ENCODE measurements at regions not wholly inside any gene's neighbourhood (a gene's known extent, or its start where the extent isn't known, plus 50 kb on each side); places are given as distances from the start of the nearest gene placed in this dataset.

DNA sequence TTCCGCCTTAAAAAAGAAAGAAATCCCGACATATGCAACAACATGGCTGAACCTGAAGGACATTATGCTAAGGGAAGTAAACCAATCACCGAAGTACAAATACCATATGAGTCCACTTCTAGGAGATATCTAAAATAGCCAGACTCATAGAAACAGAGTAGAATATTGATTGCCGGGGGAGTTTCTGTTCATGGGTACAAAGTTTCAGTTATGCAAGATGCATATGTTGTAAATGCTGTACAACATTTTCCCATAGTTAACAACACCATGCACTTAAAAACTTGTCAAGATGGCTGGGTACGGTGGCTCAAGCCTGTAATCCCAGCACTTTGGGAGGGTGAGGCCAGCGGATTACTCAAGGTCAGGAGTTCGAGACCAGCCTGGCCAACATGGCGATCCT, 251.5 kb upstream of the EEF2KMT start:
- no peak overlapping the region for H2AFZ ChIP-seq (ENCODE audit: low read depth, low read length, poor library complexity, severe bottlenecking)
- ChIA-PET RAD21 (ENCODE audit: low non-redundant PET in 1 of 2, low total read pairs in 2 of 2, uncharacterized antibody in 2 of 2, unreplicated experiment in 2 of 2) (no interaction called here), CTCF (no interaction called here), POLR2A (no interaction called here)
- H3K4me1 ChIP-seq (ENCODE audit: control insufficient read depth in 1 of 2, insufficient read depth in 2 of 2, low read length in 2 of 2) = no peaks in the 10 kb centered on the region
- H3K9me3 ChIP-seq (ENCODE audit: control insufficient read depth in 1 of 2, insufficient read depth in 1 of 2, low read depth in 1 of 2, low read length in 2 of 2) = no peaks in the 10 kb centered on the region
- no peaks in the 10 kb centered on the region for H3K36me3 ChIP-seq (ENCODE audit: control insufficient read depth in 1 of 2, insufficient read depth in 2 of 2, low read length in 2 of 2)
- H3K4me2 ChIP-seq (ENCODE audit: low read length) = no peak overlapping the region
- ATAC-seq = no peak
- BruUV-seq (replicated peaks) = no TSS peak
- intact Hi-C loops (cut with micrococcal nuclease) = no loop called here
- no peak overlapping the region for H3K27ac ChIP-seq (ENCODE audit: low read depth, low read length)
- H3K27me3 ChIP-seq (ENCODE audit: insufficient read depth, low read length) = 0 out of 2 replicates have a peak, but pooled peaks cover 4% of the 10 kb centered on the region
- no peaks in the 10 kb centered on the region for H4K20me1 ChIP-seq (ENCODE audit: insufficient read depth)
- TF ChIP-seq, protein P1, sequence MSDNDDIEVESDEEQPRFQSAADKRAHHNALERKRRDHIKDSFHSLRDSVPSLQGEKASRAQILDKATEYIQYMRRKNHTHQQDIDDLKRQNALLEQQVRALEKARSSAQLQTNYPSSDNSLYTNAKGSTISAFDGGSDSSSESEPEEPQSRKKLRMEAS (IDR thresholded peaks at IDR 0.05) = no peak
- TF ChIP-seq, protein P2, sequence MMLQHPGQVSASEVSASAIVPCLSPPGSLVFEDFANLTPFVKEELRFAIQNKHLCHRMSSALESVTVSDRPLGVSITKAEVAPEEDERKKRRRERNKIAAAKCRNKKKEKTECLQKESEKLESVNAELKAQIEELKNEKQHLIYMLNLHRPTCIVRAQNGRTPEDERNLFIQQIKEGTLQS (IDR thresholded peaks at IDR 0.05) = no peak
- no peak for TF ChIP-seq EGR1 (IDR thresholded peaks at IDR 0.05; ENCODE audit: low read depth)
- TF ChIP-seq RAD21 (IDR thresholded peaks at IDR 0.05; ENCODE audit: low read depth) = no peak
- no peak for TF ChIP-seq SP1 (IDR thresholded peaks at IDR 0.05; ENCODE audit: low read depth)
- TF ChIP-seq TCF7L2 (IDR thresholded peaks at IDR 0.05; ENCODE audit: borderline replicate concordance, extremely low read depth, insufficient read depth, insufficient read length) = no peak
- TF ChIP-seq EZH2phosphoT487 (IDR thresholded peaks at IDR 0.05; ENCODE audit: borderline replicate concordance) = no peak
- TF ChIP-seq ZFX (IDR thresholded peaks at IDR 0.05) = no peak
- no peaks in the 10 kb centered on the region for H3K79me2 ChIP-seq (ENCODE audit: insufficient read depth, low read length)
- H3K9me2 ChIP-seq (ENCODE audit: insufficient read depth) = no peaks in the 10 kb centered on the region
- no peak overlapping the region for H3K4me3 ChIP-seq (replicated peaks in 1 of 2; ENCODE audit: low read depth in 1 of 2, low read length in 2 of 2)
- no peak overlapping the region for H3K9ac ChIP-seq (ENCODE audit: low read length)
- no peak for DNase-seq (ENCODE audit: low read depth, low spot score)

DNA sequence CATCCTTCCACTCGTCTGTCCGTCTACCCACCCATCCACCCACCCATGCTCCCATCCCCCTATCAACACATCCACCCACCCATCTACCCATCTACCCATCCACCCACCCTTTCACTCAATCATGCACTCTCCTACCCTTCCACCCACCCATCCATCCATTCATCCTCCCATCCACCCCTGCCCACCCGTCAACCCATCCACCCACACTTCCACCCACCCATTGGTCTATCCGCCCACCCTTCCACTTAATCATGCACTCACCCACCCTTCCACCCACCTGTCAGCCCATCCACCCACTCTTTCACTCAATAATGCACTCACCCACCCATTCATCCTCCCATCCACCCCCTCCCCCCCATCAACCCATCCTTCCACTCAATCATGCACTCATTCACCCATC, 250.0 kb upstream of the EEF2KMT start:
- Histone ChIP-seq H3K36me3 (ENCODE audit: control insufficient read depth in 1 of 2, insufficient read depth in 2 of 2, low read length in 2 of 2) (no peaks in the 10 kb centered on the region), H2AFZ (ENCODE audit: low read depth, low read length, poor library complexity, severe bottlenecking) (no peak overlapping the region), H3K27me3 (ENCODE audit: insufficient read depth, low read length) (0 out of 2 replicates have a peak, but pooled peaks cover 4% of the 10 kb centered on the region), H3K4me3 (replicated peaks in 1 of 2; ENCODE audit: low read depth in 1 of 2, low read length in 2 of 2) (no peak overlapping the region), H3K27ac (ENCODE audit: low read depth, low read length) (no peak overlapping the region), H3K9me3 (ENCODE audit: control insufficient read depth in 1 of 2, insufficient read depth in 1 of 2, low read depth in 1 of 2, low read length in 2 of 2) (no peaks in the 10 kb centered on the region), H3K9ac (ENCODE audit: low read length) (no peak overlapping the region), H3K79me2 (ENCODE audit: insufficient read depth, low read length) (no peaks in the 10 kb centered on the region), H4K20me1 (ENCODE audit: insufficient read depth) (no peaks in the 10 kb centered on the region), H3K4me1 (ENCODE audit: control insufficient read depth in 1 of 2, insufficient read depth in 2 of 2, low read length in 2 of 2) (no peaks in the 10 kb centered on the region), H3K9me2 (ENCODE audit: insufficient read depth) (no peaks in the 10 kb centered on the region), H3K4me2 (ENCODE audit: low read length) (no peak overlapping the region)
- RAD21 ChIA-PET (ENCODE audit: low non-redundant PET in 1 of 2, low total read pairs in 2 of 2, uncharacterized antibody in 2 of 2, unreplicated experiment in 2 of 2) = no interaction called here
- DNase-seq (ENCODE audit: low read depth, low spot score) (no peak), ATAC-seq (no peak)
- TF ChIP-seq, protein P3, sequence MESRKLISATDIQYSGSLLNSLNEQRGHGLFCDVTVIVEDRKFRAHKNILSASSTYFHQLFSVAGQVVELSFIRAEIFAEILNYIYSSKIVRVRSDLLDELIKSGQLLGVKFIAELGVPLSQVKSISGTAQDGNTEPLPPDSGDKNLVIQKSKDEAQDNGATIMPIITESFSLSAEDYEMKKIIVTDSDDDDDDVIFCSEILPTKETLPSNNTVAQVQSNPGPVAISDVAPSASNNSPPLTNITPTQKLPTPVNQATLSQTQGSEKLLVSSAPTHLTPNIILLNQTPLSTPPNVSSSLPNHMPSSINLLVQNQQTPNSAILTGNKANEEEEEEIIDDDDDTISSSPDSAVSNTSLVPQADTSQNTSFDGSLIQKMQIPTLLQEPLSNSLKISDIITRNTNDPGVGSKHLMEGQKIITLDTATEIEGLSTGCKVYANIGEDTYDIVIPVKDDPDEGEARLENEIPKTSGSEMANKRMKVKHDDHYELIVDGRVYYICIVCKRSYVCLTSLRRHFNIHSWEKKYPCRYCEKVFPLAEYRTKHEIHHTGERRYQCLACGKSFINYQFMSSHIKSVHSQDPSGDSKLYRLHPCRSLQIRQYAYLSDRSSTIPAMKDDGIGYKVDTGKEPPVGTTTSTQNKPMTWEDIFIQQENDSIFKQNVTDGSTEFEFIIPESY (IDR thresholded peaks at IDR 0.05; ENCODE audit: extremely low read depth, insufficient replicate concordance, low read length) = no peak
- TF ChIP-seq POLR2AphosphoS5 (IDR thresholded peaks at IDR 0.05; ENCODE audit: low read depth, low read length) = no peak
- no peak for TF ChIP-seq ZNF274 (IDR thresholded peaks at IDR 0.05; ENCODE audit: low read depth, low read length)
- no peak for TF ChIP-seq EGR1 (IDR thresholded peaks at IDR 0.05; ENCODE audit: low read depth)
- CTCF ChIA-PET = no interaction called here
- POLR2A ChIA-PET = no interaction called here
- intact Hi-C loops (cut with micrococcal nuclease) = no loop called here
- no TSS peak for BruUV-seq (replicated peaks)
